OCI-LY1 (cell line): ENCODE measurements at regions not wholly inside any gene's neighbourhood (a gene's known extent, or its start where the extent isn't known, plus 50 kb on each side); places are given as distances from the start of the nearest gene placed in this dataset.

Experiments
- H2AFZ ChIP-seq: fragments of 200-600 bp; sonication (generic), shearing (Covaris generic); 2 replicates; pipeline ENCODE4 v1.6.0; 2014; ENCODE audit warnings: antibody characterized with exemption, mild to moderate bottlenecking, low read length
- H3F3A ChIP-seq: fragments of 200-600 bp; sonication (generic), shearing (Covaris generic); 2 replicates; pipeline ENCODE4 v1.6.0; 2014; ENCODE audit warnings: mild to moderate bottlenecking, antibody characterized with exemption, low read length, moderate library complexity; ENCODE audit not compliant: insufficient read depth
- H3K27ac ChIP-seq: fragments of 200-600 bp; sonication (generic); 2 replicates; pipeline ENCODE4 v1.5.1; 2014; ENCODE audit warnings: low read length, mixed run types, mild to moderate bottlenecking, low read depth; ENCODE audit not compliant: poor library complexity, severe bottlenecking
- H3K27me3 ChIP-seq: fragments of 200-600 bp; sonication (generic); 2 replicates; pipeline ENCODE4 v1.6.0; 2014; ENCODE audit warnings: antibody characterized with exemption, mild to moderate bottlenecking, low read length, moderate library complexity; ENCODE audit not compliant: insufficient read depth
- H3K36me3 ChIP-seq: fragments of 200-600 bp; sonication (generic); 2 replicates; pipeline ENCODE4 v1.6.1; 2014; ENCODE audit warnings: mild to moderate bottlenecking, antibody characterized with exemption, low read length, moderate library complexity, mixed read lengths; ENCODE audit not compliant: insufficient read depth
- H3K4me1 ChIP-seq: fragments of 200-600 bp; sonication (generic); 2 replicates; pipeline ENCODE4 v1.5.1; 2014; ENCODE audit warnings: mild to moderate bottlenecking, low read length, moderate library complexity; ENCODE audit not compliant: insufficient read depth, severe bottlenecking
- H3K4me2 ChIP-seq: fragments of 200-600 bp; sonication (generic), shearing (Covaris generic); 2 replicates; pipeline ENCODE4 v1.6.1; 2014; ENCODE audit warnings: low read length
- H3K4me3 ChIP-seq: fragments of 200-600 bp; sonication (generic); 2 replicates; pipeline ENCODE4 v1.5.1; 2014; ENCODE audit warnings: low read length, low read depth, mild to moderate bottlenecking, mixed read lengths; ENCODE audit not compliant: poor library complexity, severe bottlenecking
- H3K79me2 ChIP-seq: fragments of 200-600 bp; shearing (Covaris generic); 2 replicates; pipeline ENCODE4 v1.6.1; 2016; ENCODE audit warnings: mixed run types, low read length, mixed read lengths; ENCODE audit not compliant: insufficient read depth
- H3K9ac ChIP-seq: fragments of 200-600 bp; sonication (generic), shearing (Covaris generic); 2 replicates; pipeline ENCODE4 v1.6.1; 2014; ENCODE audit warnings: mild to moderate bottlenecking, low read length, mixed read lengths
- H3K9me2 ChIP-seq: fragments of 200-600 bp; sonication (generic), shearing (Covaris generic); 2 replicates; pipeline ENCODE4 v1.6.1; 2014; ENCODE audit warnings: low read depth, mild to moderate bottlenecking, low read length, mixed read lengths
- H3K9me3 ChIP-seq: fragments of 200-600 bp; shearing (Covaris generic); 2 replicates; pipeline ENCODE4 v1.6.1; 2014; ENCODE audit warnings: low read length, mixed read lengths
- H4K20me1 ChIP-seq: fragments of 200-600 bp; sonication (generic), shearing (Covaris generic); 2 replicates; pipeline ENCODE4 v1.6.0; 2016; ENCODE audit warnings: mild to moderate bottlenecking, low read length; ENCODE audit not compliant: insufficient read depth
- EZH2 ChIP-seq: fragments of 200-600 bp; sonication (generic), shearing (Covaris generic); IDR thresholded peaks from 2 replicates; pipeline ENCODE4 v1.8.0; 2017; ENCODE audit warnings: borderline replicate concordance, mixed run types, mild to moderate bottlenecking, antibody characterized with exemption, low read length, moderate library complexity, mixed read lengths
- TF ChIP-seq, protein P1 (sequence below): fragments of 200-600 bp; sonication (generic), shearing (Covaris generic); IDR thresholded peaks from 2 replicates; pipeline ENCODE4 v1.5.1; 2017; ENCODE audit warnings: mild to moderate bottlenecking, antibody characterized with exemption, low read length, moderate library complexity, mixed read lengths

DNA sequence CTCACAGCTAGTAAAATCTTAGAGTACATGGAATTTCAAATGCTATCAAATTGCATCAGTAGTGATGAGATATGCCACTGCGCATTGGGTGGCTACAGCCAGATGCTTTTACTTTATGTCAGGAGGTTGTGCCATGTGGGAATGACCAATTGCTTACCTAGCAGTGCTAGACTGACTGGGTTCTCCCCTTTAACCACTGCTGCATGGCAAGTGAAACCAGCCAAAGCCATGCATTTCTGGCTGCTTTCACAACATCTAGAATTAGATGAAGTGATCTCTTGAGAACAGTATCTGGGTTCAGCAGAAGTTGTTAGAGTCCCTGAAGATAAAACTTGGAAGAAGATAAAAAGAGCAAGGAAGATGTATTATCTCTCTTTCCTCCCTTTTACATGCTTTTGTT, 1174.2 kb upstream of the CDH2 start:
- H3K4me2 ChIP-seq = no peak overlapping the region
- H3K36me3 ChIP-seq = no peaks in the 10 kb centered on the region
- no peaks in the 10 kb centered on the region for H3K9me2 ChIP-seq
- H4K20me1 ChIP-seq = no peaks in the 10 kb centered on the region
- H3K4me3 ChIP-seq = no peak overlapping the region
- no peaks in the 10 kb centered on the region for H3K4me1 ChIP-seq
- H3K79me2 ChIP-seq = no peaks in the 10 kb centered on the region
- H3K27me3 ChIP-seq = no peaks in the 10 kb centered on the region
- no peak overlapping the region for H3K27ac ChIP-seq
- H3F3A ChIP-seq = no peaks in the 10 kb centered on the region
- H3K9ac ChIP-seq = no peak overlapping the region
- no peak for TF ChIP-seq EZH2
- TF ChIP-seq, protein P1, sequence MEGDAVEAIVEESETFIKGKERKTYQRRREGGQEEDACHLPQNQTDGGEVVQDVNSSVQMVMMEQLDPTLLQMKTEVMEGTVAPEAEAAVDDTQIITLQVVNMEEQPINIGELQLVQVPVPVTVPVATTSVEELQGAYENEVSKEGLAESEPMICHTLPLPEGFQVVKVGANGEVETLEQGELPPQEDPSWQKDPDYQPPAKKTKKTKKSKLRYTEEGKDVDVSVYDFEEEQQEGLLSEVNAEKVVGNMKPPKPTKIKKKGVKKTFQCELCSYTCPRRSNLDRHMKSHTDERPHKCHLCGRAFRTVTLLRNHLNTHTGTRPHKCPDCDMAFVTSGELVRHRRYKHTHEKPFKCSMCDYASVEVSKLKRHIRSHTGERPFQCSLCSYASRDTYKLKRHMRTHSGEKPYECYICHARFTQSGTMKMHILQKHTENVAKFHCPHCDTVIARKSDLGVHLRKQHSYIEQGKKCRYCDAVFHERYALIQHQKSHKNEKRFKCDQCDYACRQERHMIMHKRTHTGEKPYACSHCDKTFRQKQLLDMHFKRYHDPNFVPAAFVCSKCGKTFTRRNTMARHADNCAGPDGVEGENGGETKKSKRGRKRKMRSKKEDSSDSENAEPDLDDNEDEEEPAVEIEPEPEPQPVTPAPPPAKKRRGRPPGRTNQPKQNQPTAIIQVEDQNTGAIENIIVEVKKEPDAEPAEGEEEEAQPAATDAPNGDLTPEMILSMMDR = no peak
- no peaks in the 10 kb centered on the region for H3K9me3 ChIP-seq
- H2AFZ ChIP-seq = no peak overlapping the region

DNA sequence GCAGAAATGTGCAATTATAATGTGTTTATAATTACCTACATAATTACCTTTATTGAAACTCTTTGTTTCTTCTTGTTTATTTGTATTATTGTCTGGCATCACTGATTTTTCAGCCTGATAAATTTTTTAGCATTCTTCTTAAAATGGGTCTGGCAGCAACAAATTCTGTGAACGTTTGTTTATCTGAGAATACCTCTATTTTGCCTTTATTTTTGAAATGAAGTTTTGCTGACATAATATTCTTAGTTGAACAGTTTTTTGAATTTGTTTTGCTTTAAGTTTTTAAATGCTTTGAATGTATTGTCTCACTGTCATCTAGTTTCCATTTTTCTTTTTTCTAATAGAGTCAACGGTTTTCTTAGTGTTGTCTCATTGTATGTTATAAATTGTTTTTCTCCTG, 1152.0 kb upstream of the CDH2 start:
- Histone ChIP-seq H3K4me3 (no peak overlapping the region), H3K27me3 (no peaks in the 10 kb centered on the region), H3K36me3 (no peaks in the 10 kb centered on the region), H3K4me1 (no peaks in the 10 kb centered on the region), H3K9me3 (no peaks in the 10 kb centered on the region), H3K9ac (no peak overlapping the region), H4K20me1 (no peaks in the 10 kb centered on the region), H3F3A (no peaks in the 10 kb centered on the region), H3K4me2 (no peak overlapping the region), H3K27ac (no peak overlapping the region), H3K9me2 (no peaks in the 10 kb centered on the region), H2AFZ (no peak overlapping the region), H3K79me2 (no peaks in the 10 kb centered on the region)
- TF ChIP-seq EZH2 = no peak
- TF ChIP-seq, protein P1 = no peak

DNA sequence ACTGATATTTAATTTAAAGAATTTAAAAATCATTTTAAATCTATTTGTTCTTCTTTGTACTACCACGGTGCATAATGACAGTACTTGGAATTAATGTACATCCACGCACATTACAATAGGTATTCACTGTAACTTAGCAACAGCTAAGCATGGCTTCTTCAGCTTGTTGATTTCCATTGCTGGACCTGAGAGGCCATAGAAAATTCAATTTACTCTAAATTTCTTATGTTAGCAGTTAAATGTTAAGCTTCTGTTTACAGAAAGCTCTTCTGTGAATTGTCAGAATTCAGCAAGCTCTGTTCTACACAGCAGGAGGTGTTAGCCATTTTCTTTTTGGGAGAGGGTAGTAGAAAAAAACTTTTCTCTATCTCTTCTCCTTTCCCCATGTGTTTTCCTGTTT, 1149.3 kb upstream of the CDH2 start:
- Histone ChIP-seq H4K20me1 (no peaks in the 10 kb centered on the region), H3K9ac (no peak overlapping the region), H3K36me3 (no peaks in the 10 kb centered on the region), H3K79me2 (no peaks in the 10 kb centered on the region), H3K4me2 (no peak overlapping the region), H3K27ac (no peak overlapping the region), H3K4me3 (no peak overlapping the region), H3K4me1 (no peaks in the 10 kb centered on the region), H3K9me2 (no peaks in the 10 kb centered on the region), H3K9me3 (no peaks in the 10 kb centered on the region), H3F3A (no peaks in the 10 kb centered on the region), H2AFZ (no peak overlapping the region), H3K27me3 (no peaks in the 10 kb centered on the region)
- TF ChIP-seq, protein P1 = no peak
- TF ChIP-seq EZH2 = no peak
